Activated T-helper 1 cell treated with Interleukin-2 at 50 U/mL for 16 hours (primary cell): ENCODE measurements at regions not wholly inside any gene's neighbourhood (a gene's known extent, or its start where the extent isn't known, plus 50 kb on each side); places are given as distances from the start of the nearest gene placed in this dataset.

Source experiments
- DNase-seq: peaks from one replicate; pipeline ENCODE4 v3.0.0-alpha.2; 2020; ENCODE audit warnings: low read depth

GRCh38 chr7:113460067-113460466, 341.7 kb upstream of the SMIM30 start:
- DNase-seq, result no peak

- DNase-seq, result no peak
Measured at GRCh38 chr7:113456533-113456932, 338.2 kb upstream of the SMIM30 start.

GRCh38 chr7:113454597-113455169, 336.3 kb upstream of the SMIM30 start:
- DNase-seq, result no peak

- DNase-seq, result no peak
Measured at GRCh38 chr7:113452245-113452644, 333.9 kb upstream of the SMIM30 start.

- no peak for DNase-seq
Measured at GRCh38 chr7:113446791-113447190, 328.4 kb upstream of the SMIM30 start.

- DNase-seq, result no peak
Measured at GRCh38 chr7:113446391-113446790, 328.0 kb upstream of the SMIM30 start.

- no peak for DNase-seq
Measured at GRCh38 chr7:113444261-113444660, 325.9 kb upstream of the SMIM30 start.

- DNase-seq, result no peak
Measured at GRCh38 chr7:113440173-113440572, 321.8 kb upstream of the SMIM30 start.

GRCh38 chr7:113431406-113431805, 313.1 kb upstream of the SMIM30 start:
- no peak for DNase-seq

- no peak for DNase-seq
Measured at GRCh38 chr7:113424185-113424817, 305.9 kb upstream of the SMIM30 start.

GRCh38 chr7:113421696-113422330, 303.5 kb upstream of the SMIM30 start:
- DNase-seq, result peak; percentile 34

GRCh38 chr7:113414401-113415035, 296.2 kb upstream of the SMIM30 start:
- DNase-seq, result no peak

GRCh38 chr7:113412410-113412809, 294.1 kb upstream of the SMIM30 start:
- DNase-seq, result no peak

GRCh38 chr7:113410796-113411195, 292.4 kb upstream of the SMIM30 start:
- DNase-seq, result no peak

GRCh38 chr7:113408999-113409398, 290.6 kb upstream of the SMIM30 start:
- DNase-seq, result no peak

GRCh38 chr7:113405296-113406056, 287.1 kb upstream of the SMIM30 start:
- no peak for DNase-seq

- DNase-seq, result no peak
Measured at GRCh38 chr7:113404245-113404644, 285.9 kb upstream of the SMIM30 start.

GRCh38 chr7:113402482-113402881, 284.1 kb upstream of the SMIM30 start:
- no peak for DNase-seq

- DNase-seq, result no peak
Measured at GRCh38 chr7:113402005-113402404, 283.7 kb upstream of the SMIM30 start.

- DNase-seq, result no peak
Measured at GRCh38 chr7:113394856-113395255, 276.5 kb upstream of the SMIM30 start.

- DNase-seq, result no peak
Measured at GRCh38 chr7:113392841-113393540, 274.6 kb upstream of the SMIM30 start.

- no peak for DNase-seq
Measured at GRCh38 chr7:113392421-113392820, 274.1 kb upstream of the SMIM30 start.
